ENCODE measurements at regions not wholly inside any gene's neighbourhood (a gene's known extent, or its start where the extent isn't known, plus 50 kb on each side); places are given as distances from the start of the nearest gene placed in this dataset.

GRCh38 chr5:57594436-57594835, 111.8 kb upstream of the ACTBL2 start:
- DNase-seq (no peak), ATAC-seq (ENCODE audit: insufficient read depth, low read depth) (no peak)
- Histone ChIP-seq H3K4me1 (ENCODE audit: insufficient read depth, low read length) (no peaks in the 10 kb centered on the region), H3K27me3 (ENCODE audit: insufficient read depth, low read length, poor library complexity) (peaks cover 3% of the 10 kb centered on the region), H2AFZ (ENCODE audit: low read depth, low read length) (no peak overlapping the region), H3K4me2 (ENCODE audit: insufficient read depth, low read length) (no peak overlapping the region), H3K9me3 (ENCODE audit: insufficient read depth, low read length, severe bottlenecking) (no peaks in the 10 kb centered on the region), H3K36me3 (ENCODE audit: insufficient read depth, low read length) (no peaks in the 10 kb centered on the region), H3K9ac (ENCODE audit: low read depth, low read length) (no peak overlapping the region), H3K79me2 (ENCODE audit: insufficient read depth, low read length) (no peaks in the 10 kb centered on the region), H3K27ac (ENCODE audit: low read length) (no peak overlapping the region), H3K4me3 (ENCODE audit: low read depth in 1 of 2, low read length in 2 of 2) (no peak overlapping the region), H4K20me1 (ENCODE audit: insufficient read depth, low read length) (no peaks in the 10 kb centered on the region)
- TF ChIP-seq CTCF (IDR thresholded peaks at IDR 0.05; ENCODE audit: borderline replicate concordance, extremely low read depth, low read length, poor library complexity, severe bottlenecking), result no peak

- TF ChIP-seq EZH2 (IDR thresholded peaks at IDR 0.05; ENCODE audit: borderline replicate concordance, low read depth, low read length, severe bottlenecking) (no peak), CTCF (IDR thresholded peaks at IDR 0.05; ENCODE audit: borderline replicate concordance, extremely low read depth, low read length, poor library complexity, severe bottlenecking) (no peak)
These were observed 109.6 kb upstream of the ACTBL2 start for GRCh38 chr5:57592236-57592635.

GRCh38 chr5:57586649-57587048, 104.0 kb upstream of the ACTBL2 start:
- no peak for ATAC-seq (ENCODE audit: insufficient read depth, low read depth)

More at GRCh38 chr5:57592236-57592635, 109.6 kb upstream of the ACTBL2 start:
- H3K4me3 ChIP-seq (ENCODE audit: low read depth in 1 of 2, low read length in 2 of 2), result no peak overlapping the region
- DNase-seq, result no peak
- no peak overlapping the region for H3K4me2 ChIP-seq (ENCODE audit: insufficient read depth, low read length)
- no peaks in the 10 kb centered on the region for H3K4me1 ChIP-seq (ENCODE audit: insufficient read depth, low read length)
- no peak for ATAC-seq (ENCODE audit: insufficient read depth, low read depth)
- no peak overlapping the region for H3K27ac ChIP-seq (ENCODE audit: low read length)
- no peaks in the 10 kb centered on the region for H3K36me3 ChIP-seq (ENCODE audit: insufficient read depth, low read length)
- H4K20me1 ChIP-seq (ENCODE audit: insufficient read depth, low read length), result no peaks in the 10 kb centered on the region
- no peak overlapping the region for H3K9ac ChIP-seq (ENCODE audit: low read depth, low read length)
- no peaks in the 10 kb centered on the region for H3K79me2 ChIP-seq (ENCODE audit: insufficient read depth, low read length)
- H3K27me3 ChIP-seq (ENCODE audit: insufficient read depth, low read length, poor library complexity), result no peaks in the 10 kb centered on the region
- no peaks in the 10 kb centered on the region for H3K9me3 ChIP-seq (ENCODE audit: insufficient read depth, low read length, severe bottlenecking)
- no peak overlapping the region for H2AFZ ChIP-seq (ENCODE audit: low read depth, low read length)

More at GRCh38 chr5:57586649-57587048, 104.0 kb upstream of the ACTBL2 start:
- no peak for DNase-seq
- Histone ChIP-seq H3K9me3 (ENCODE audit: insufficient read depth, low read length, severe bottlenecking) (no peaks in the 10 kb centered on the region), H3K27ac (ENCODE audit: low read length) (no peak overlapping the region), H3K4me2 (ENCODE audit: insufficient read depth, low read length) (no peak overlapping the region), H3K27me3 (ENCODE audit: insufficient read depth, low read length, poor library complexity) (no peaks in the 10 kb centered on the region), H3K4me3 (ENCODE audit: low read depth in 1 of 2, low read length in 2 of 2) (no peak overlapping the region), H3K36me3 (ENCODE audit: insufficient read depth, low read length) (no peaks in the 10 kb centered on the region), H3K9ac (ENCODE audit: low read depth, low read length) (no peak overlapping the region), H4K20me1 (ENCODE audit: insufficient read depth, low read length) (no peaks in the 10 kb centered on the region), H2AFZ (ENCODE audit: low read depth, low read length) (no peak overlapping the region), H3K4me1 (ENCODE audit: insufficient read depth, low read length) (no peaks in the 10 kb centered on the region), H3K79me2 (ENCODE audit: insufficient read depth, low read length) (no peaks in the 10 kb centered on the region)
- TF ChIP-seq CTCF (IDR thresholded peaks at IDR 0.05; ENCODE audit: borderline replicate concordance, extremely low read depth, low read length, poor library complexity, severe bottlenecking) (no peak), EZH2 (IDR thresholded peaks at IDR 0.05; ENCODE audit: borderline replicate concordance, low read depth, low read length, severe bottlenecking) (no peak)
